ENCODE measurements at regions not wholly inside any gene's neighbourhood (a gene's known extent, or its start where the extent isn't known, plus 50 kb on each side); places are given as distances from the start of the nearest gene placed in this dataset.

- H3K4me3 ChIP-seq, result no peak overlapping the region
- no peaks in the 10 kb centered on the region for H3K9me2 ChIP-seq (ENCODE audit: insufficient read depth)
- 81 to 84% methylated on average over 17 of the region's 17 CpGs for WGBS, 2 experiments (ENCODE audit: low coverage in 1 of 2, low lambda C conversion rate in 2 of 2, missing lambda C conversion rate in 2 of 2)
- H3K27ac ChIP-seq, result no peak overlapping the region
- H3F3A ChIP-seq (ENCODE audit: insufficient read depth), result no peaks in the 10 kb centered on the region
- no peaks in the 10 kb centered on the region for H3K79me2 ChIP-seq (ENCODE audit: insufficient read depth)
- TF ChIP-seq EZH2 (IDR thresholded peaks at IDR 0.05; ENCODE audit: insufficient read depth, poor library complexity, severe bottlenecking), result no peak
- no peak for TF ChIP-seq EZH2phosphoT487 (IDR thresholded peaks at IDR 0.05; ENCODE audit: insufficient read depth, low read depth)
- H3K4me1 ChIP-seq (ENCODE audit: insufficient read depth), result no peaks in the 10 kb centered on the region
- H3K9me3 ChIP-seq (ENCODE audit: low read depth), result no peaks in the 10 kb centered on the region
- DNase-seq, result no peak
- no peaks in the 10 kb centered on the region for H3K27me3 ChIP-seq (replicated peaks; ENCODE audit: insufficient read depth)
- no peak overlapping the region for H3K4me2 ChIP-seq (ENCODE audit: unreplicated experiment)
- no peaks in the 10 kb centered on the region for H4K20me1 ChIP-seq (ENCODE audit: insufficient read depth)
- in situ Hi-C loops (cut with MboI), result no loop called here
- no peaks in the 10 kb centered on the region for H3K36me3 ChIP-seq (ENCODE audit: low read depth)
- no peak overlapping the region for H2AFZ ChIP-seq
- no peak overlapping the region for H3K9ac ChIP-seq
These were observed 108.1 kb downstream of the LITAF start for GRCh38 chr16:11478431-11479119.

GRCh38 chr16:11479916-11480315 is 106.8 kb downstream of the LITAF start:
- H4K20me1 ChIP-seq (ENCODE audit: insufficient read depth), result no peaks in the 10 kb centered on the region
- H3K9ac ChIP-seq, result no peak overlapping the region
- DNase-seq, result no peak
- 75 to 86% methylated on average over 4 of the region's 4 CpGs for WGBS, 2 experiments (ENCODE audit: low coverage in 1 of 2, low lambda C conversion rate in 2 of 2, missing lambda C conversion rate in 2 of 2)
- TF ChIP-seq EZH2 (IDR thresholded peaks at IDR 0.05; ENCODE audit: insufficient read depth, poor library complexity, severe bottlenecking) (no peak), EZH2phosphoT487 (IDR thresholded peaks at IDR 0.05; ENCODE audit: insufficient read depth, low read depth) (no peak)
- in situ Hi-C loops (cut with MboI), result no loop called here
- no peaks in the 10 kb centered on the region for H3K36me3 ChIP-seq (ENCODE audit: low read depth)
- H3K4me3 ChIP-seq, result no peak overlapping the region
- H3K9me2 ChIP-seq (ENCODE audit: insufficient read depth), result no peaks in the 10 kb centered on the region
- H3K27me3 ChIP-seq (replicated peaks; ENCODE audit: insufficient read depth), result no peaks in the 10 kb centered on the region
- no peak overlapping the region for H3K4me2 ChIP-seq (ENCODE audit: unreplicated experiment)
- H3F3A ChIP-seq (ENCODE audit: insufficient read depth), result no peaks in the 10 kb centered on the region
- H3K9me3 ChIP-seq (ENCODE audit: low read depth), result no peaks in the 10 kb centered on the region
- H3K27ac ChIP-seq, result no peak overlapping the region
- H2AFZ ChIP-seq, result no peak overlapping the region
- no peaks in the 10 kb centered on the region for H3K79me2 ChIP-seq (ENCODE audit: insufficient read depth)
- H3K4me1 ChIP-seq (ENCODE audit: insufficient read depth), result no peaks in the 10 kb centered on the region

- Histone ChIP-seq H3K36me3 (ENCODE audit: low read depth) (no peaks in the 10 kb centered on the region), H3K9me2 (ENCODE audit: insufficient read depth) (no peaks in the 10 kb centered on the region), H3K4me1 (ENCODE audit: insufficient read depth) (no peaks in the 10 kb centered on the region), H3K4me3 (no peak overlapping the region), H4K20me1 (ENCODE audit: insufficient read depth) (no peaks in the 10 kb centered on the region), H3K9ac (no peak overlapping the region), H3K27me3 (replicated peaks; ENCODE audit: insufficient read depth) (no peaks in the 10 kb centered on the region), H3K4me2 (ENCODE audit: unreplicated experiment) (no peak overlapping the region), H3K9me3 (ENCODE audit: low read depth) (no peaks in the 10 kb centered on the region), H3F3A (ENCODE audit: insufficient read depth) (no peaks in the 10 kb centered on the region), H3K27ac (no peak overlapping the region), H2AFZ (no peak overlapping the region), H3K79me2 (ENCODE audit: insufficient read depth) (no peaks in the 10 kb centered on the region)
- 89 to 95% methylated on average over 5 of the region's 5 CpGs for WGBS, 2 experiments (ENCODE audit: low coverage in 1 of 2, low lambda C conversion rate in 2 of 2, missing lambda C conversion rate in 2 of 2)
- DNase-seq, result no peak
- in situ Hi-C loops (cut with MboI), result no loop called here
- no peak for TF ChIP-seq EZH2phosphoT487 (IDR thresholded peaks at IDR 0.05; ENCODE audit: insufficient read depth, low read depth)
- no peak for TF ChIP-seq EZH2 (IDR thresholded peaks at IDR 0.05; ENCODE audit: insufficient read depth, poor library complexity, severe bottlenecking)
These were observed 106.1 kb downstream of the LITAF start for GRCh38 chr16:11480634-11481033.

GRCh38 chr16:11481987-11482386 is 104.7 kb downstream of the LITAF start:
- no peaks in the 10 kb centered on the region for H3K9me3 ChIP-seq (ENCODE audit: low read depth)
- no peak overlapping the region for H2AFZ ChIP-seq
- H3K36me3 ChIP-seq (ENCODE audit: low read depth), result no peaks in the 10 kb centered on the region
- no peaks in the 10 kb centered on the region for H3K9me2 ChIP-seq (ENCODE audit: insufficient read depth)
- H3K79me2 ChIP-seq (ENCODE audit: insufficient read depth), result no peaks in the 10 kb centered on the region
- no peak overlapping the region for H3K27ac ChIP-seq
- no peaks in the 10 kb centered on the region for H3K27me3 ChIP-seq (replicated peaks; ENCODE audit: insufficient read depth)
- H3K4me3 ChIP-seq, result no peak overlapping the region
- DNase-seq, result peak; percentile 42
- no peak overlapping the region for H3K9ac ChIP-seq
- in situ Hi-C loops (cut with MboI), result no loop called here
- 56 to 62% methylated on average over 4 of the region's 4 CpGs for WGBS, 2 experiments (ENCODE audit: low coverage in 1 of 2, low lambda C conversion rate in 2 of 2, missing lambda C conversion rate in 2 of 2)
- H4K20me1 ChIP-seq (ENCODE audit: insufficient read depth), result no peaks in the 10 kb centered on the region
- no peak overlapping the region for H3K4me2 ChIP-seq (ENCODE audit: unreplicated experiment)
- no peaks in the 10 kb centered on the region for H3K4me1 ChIP-seq (ENCODE audit: insufficient read depth)
- TF ChIP-seq EZH2phosphoT487 (IDR thresholded peaks at IDR 0.05; ENCODE audit: insufficient read depth, low read depth) (no peak), EZH2 (IDR thresholded peaks at IDR 0.05; ENCODE audit: insufficient read depth, poor library complexity, severe bottlenecking) (no peak)
- no peaks in the 10 kb centered on the region for H3F3A ChIP-seq (ENCODE audit: insufficient read depth)
